SK-N-SH treated with all-trans-retinoic acid at 6 μM for 48 hours (cell line): ENCODE measurements at regions not wholly inside any gene's neighbourhood (a gene's known extent, or its start where the extent isn't known, plus 50 kb on each side); places are given as distances from the start of the nearest gene placed in this dataset.

Experiments used
- ZFP30 ChIP-seq: fragments of 450-650 bp; formaldehyde crosslinking; IDR thresholded peaks from 2 replicates; pipeline ENCODE4 v1.5.0; 2022; ENCODE audit warnings: mild to moderate bottlenecking, moderate library complexity
- ZNF565 ChIP-seq: fragments of 450-650 bp; formaldehyde crosslinking; conservative IDR thresholded peaks from 2 replicates; pipeline ENCODE4 v1.5.0; 2020; ENCODE audit warnings: low read depth, mild to moderate bottlenecking, moderate library complexity
- ZNF70 ChIP-seq: fragments of 450-650 bp; formaldehyde crosslinking; IDR thresholded peaks from 2 replicates; pipeline ENCODE4 v1.5.0; 2020; ENCODE audit warnings: mild to moderate bottlenecking, moderate library complexity
- ZNF8 ChIP-seq: fragments of 450-650 bp; formaldehyde crosslinking; IDR thresholded peaks from 2 replicates; pipeline ENCODE4 v1.5.0; 2020; ENCODE audit warnings: mild to moderate bottlenecking, moderate library complexity
- TF ChIP-seq, protein P1 (sequence below): fragments of 250-450 bp; sonication (Bioruptor Pico); IDR thresholded peaks from 2 replicates; pipeline ENCODE4 v1.8.0; 2020; ENCODE audit warnings: mild to moderate bottlenecking, moderate library complexity, borderline replicate concordance

DNA sequence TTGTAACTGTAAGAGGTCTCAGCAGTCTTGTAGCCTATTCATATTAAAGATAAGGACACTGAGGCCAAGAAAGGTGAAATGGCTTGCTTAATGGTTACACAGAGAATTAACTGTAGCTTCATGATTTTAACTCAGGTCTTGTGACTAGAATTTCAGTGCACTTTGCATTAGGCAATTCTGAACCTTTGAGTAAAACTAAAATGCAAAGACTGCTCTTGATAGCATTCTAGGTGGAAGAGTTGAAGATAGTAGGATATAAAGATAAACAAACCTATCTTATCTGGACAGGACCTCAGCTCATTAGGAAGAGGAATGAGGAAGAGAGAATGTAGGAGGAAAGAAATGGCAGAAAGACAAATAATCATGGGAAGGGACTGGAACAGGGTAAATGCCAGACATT, 68.6 kb upstream of the RGL1 start:
- no peak for TF ChIP-seq ZNF70 (CRISPR knock-in tag)
- no peak for TF ChIP-seq ZFP30 (CRISPR knock-in tag)
- no peak for TF ChIP-seq ZNF565 (CRISPR knock-in tag)
- TF ChIP-seq ZNF8, result no peak
- TF ChIP-seq, protein P1, sequence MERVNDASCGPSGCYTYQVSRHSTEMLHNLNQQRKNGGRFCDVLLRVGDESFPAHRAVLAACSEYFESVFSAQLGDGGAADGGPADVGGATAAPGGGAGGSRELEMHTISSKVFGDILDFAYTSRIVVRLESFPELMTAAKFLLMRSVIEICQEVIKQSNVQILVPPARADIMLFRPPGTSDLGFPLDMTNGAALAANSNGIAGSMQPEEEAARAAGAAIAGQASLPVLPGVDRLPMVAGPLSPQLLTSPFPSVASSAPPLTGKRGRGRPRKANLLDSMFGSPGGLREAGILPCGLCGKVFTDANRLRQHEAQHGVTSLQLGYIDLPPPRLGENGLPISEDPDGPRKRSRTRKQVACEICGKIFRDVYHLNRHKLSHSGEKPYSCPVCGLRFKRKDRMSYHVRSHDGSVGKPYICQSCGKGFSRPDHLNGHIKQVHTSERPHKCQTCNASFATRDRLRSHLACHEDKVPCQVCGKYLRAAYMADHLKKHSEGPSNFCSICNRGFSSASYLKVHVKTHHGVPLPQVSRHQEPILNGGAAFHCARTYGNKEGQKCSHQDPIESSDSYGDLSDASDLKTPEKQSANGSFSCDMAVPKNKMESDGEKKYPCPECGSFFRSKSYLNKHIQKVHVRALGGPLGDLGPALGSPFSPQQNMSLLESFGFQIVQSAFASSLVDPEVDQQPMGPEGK (CRISPR knock-in tag), result no peak
